Coronary artery (tissue), 2 donors: ENCODE measurements at regions not wholly inside any gene's neighbourhood (a gene's known extent, or its start where the extent isn't known, plus 50 kb on each side); places are given as distances from the start of the nearest gene placed in this dataset.

Source experiments
- DNase-seq: peaks from one replicate; pipeline ENCODE4 v3.0.0-alpha.2; 2017; ENCODE audit warnings: low spot score
- H3K27ac ChIP-seq, 2 donors: fragments of 200-600 bp; sonication (generic); one replicate each; pipeline ENCODE4 v1.5.1; 2016 to 2019
- H3K4me3 ChIP-seq: fragments of 200-600 bp; sonication (generic); 2 replicates; pipeline ENCODE4 v1.5.1; 2016; ENCODE audit warnings: mild to moderate bottlenecking, moderate library complexity
- TF ChIP-seq, protein P1 (sequence below): fragments of 200-600 bp; sonication (generic); IDR thresholded peaks from one replicate; pipeline ENCODE4 v1.5.1; 2019; ENCODE audit warnings: antibody characterized with exemption

DNA sequence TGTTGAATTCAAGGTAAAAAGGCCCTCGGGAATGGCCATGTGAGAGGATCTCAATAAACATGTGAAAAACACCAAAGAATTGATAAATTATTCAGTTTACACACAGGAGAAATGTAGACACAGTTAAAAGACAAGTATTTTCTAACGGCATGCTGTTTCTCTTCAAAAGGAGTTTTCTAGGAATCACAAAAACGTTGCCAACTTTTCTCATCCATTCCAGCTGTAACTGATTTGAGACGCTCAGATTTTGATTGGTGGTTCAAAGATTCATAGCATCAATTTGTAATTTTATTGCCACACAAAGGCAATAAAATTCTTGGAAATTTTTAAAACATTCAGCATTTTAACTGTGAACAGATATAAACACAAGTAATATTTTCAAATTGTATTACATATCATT, 384.9 kb upstream of the PFKP start:
- Histone ChIP-seq H3K27ac (no peak overlapping the region), H3K4me3 (no peak overlapping the region)
- TF ChIP-seq, protein P1, sequence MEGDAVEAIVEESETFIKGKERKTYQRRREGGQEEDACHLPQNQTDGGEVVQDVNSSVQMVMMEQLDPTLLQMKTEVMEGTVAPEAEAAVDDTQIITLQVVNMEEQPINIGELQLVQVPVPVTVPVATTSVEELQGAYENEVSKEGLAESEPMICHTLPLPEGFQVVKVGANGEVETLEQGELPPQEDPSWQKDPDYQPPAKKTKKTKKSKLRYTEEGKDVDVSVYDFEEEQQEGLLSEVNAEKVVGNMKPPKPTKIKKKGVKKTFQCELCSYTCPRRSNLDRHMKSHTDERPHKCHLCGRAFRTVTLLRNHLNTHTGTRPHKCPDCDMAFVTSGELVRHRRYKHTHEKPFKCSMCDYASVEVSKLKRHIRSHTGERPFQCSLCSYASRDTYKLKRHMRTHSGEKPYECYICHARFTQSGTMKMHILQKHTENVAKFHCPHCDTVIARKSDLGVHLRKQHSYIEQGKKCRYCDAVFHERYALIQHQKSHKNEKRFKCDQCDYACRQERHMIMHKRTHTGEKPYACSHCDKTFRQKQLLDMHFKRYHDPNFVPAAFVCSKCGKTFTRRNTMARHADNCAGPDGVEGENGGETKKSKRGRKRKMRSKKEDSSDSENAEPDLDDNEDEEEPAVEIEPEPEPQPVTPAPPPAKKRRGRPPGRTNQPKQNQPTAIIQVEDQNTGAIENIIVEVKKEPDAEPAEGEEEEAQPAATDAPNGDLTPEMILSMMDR, result no peak
- DNase-seq, result no peak

DNA sequence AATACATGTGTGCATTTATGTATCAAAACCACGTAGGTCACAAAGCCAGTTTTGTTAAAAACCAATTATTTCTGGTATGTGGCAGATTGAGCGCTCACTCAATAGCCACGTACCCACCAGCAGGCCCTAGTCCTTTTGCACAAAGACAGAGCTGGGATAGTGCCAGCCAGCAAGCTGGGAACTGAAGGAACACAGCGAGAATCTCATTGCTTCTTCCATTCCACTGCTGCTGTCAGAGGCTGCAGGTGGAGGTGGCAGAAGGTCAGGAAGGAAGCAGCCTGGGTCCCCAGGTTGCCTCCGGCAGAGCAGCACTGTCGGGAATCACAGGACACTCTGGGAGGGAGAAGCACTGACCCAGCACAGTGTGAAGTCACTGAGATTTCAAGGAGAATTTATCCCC, 385.5 kb upstream of the PFKP start:
- DNase-seq, result no peak
- TF ChIP-seq, protein P1, result no peak

DNA sequence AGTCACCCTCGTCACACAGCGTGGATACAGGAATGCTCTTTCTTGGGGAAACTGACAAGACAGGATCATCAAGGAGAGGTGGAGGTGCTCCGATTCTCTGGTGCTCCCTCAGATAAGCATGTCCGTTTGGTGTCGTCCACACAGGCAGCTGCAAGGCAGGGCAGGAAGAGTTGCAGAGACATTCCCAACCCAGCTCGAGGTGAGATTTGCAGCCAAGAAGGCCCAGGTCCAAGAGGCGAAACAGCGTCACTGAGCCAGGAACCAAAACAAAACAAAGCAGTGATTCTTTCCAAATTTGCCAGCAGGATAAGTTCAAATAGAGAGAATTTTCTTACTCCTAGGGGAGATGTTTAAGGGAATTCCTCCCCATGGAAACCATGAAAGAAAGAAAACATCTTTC, 386.5 kb upstream of the PFKP start:
- Histone ChIP-seq H3K4me3 (no peak overlapping the region), H3K27ac (no peak overlapping the region)
- DNase-seq, result no peak
- TF ChIP-seq, protein P1, result no peak

More for the DNA sequence above, 385.5 kb upstream of the PFKP start:
- Histone ChIP-seq H3K4me3 (no peak overlapping the region), H3K27ac (no peak overlapping the region)

DNA sequence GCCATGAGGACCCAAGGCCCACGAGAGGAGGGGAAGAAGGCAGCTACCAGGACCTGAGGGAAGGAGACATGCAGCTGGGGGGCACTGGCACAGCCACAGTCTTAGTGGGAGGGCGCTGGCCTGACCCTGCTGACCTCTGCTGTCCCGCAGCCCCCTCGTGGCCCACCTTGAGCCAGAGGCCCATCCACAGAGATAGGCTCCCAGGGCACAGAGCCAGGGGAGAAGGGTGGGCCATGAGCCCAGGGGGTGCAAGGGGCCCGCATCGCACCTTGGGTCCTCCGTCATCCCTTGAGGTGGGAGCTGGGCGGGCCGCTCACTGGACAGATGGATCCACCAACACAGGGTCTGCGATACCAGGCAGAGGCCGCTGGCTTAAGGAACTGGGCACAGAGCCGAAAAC, 387.7 kb upstream of the PFKP start:
- Histone ChIP-seq H3K4me3 (no peak overlapping the region), H3K27ac (no peak overlapping the region)
- TF ChIP-seq, protein P1, result no peak
- no peak for DNase-seq

DNA sequence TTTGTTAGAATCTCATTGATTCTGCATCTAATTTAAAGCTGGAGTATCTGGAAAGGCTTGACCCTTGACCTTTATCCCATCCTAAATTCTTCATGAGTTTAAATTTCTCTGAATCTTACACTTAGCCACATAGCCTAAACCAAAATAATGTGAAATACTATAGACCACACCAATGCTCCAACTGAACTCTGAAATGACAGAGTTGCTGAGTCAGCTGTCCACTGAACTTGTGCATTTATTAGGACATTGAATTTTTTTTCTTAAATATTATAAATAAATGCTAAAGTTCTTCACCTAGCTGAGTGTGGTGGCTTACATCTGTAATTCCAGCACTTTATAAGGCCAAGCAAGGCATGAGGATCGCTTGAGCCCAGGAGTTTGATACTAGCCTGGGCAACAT, 390.9 kb upstream of the PFKP start:
- H3K27ac ChIP-seq, result no peak overlapping the region
- TF ChIP-seq, protein P1, result no peak
- DNase-seq, result no peak
- H3K4me3 ChIP-seq, result no peak overlapping the region

DNA sequence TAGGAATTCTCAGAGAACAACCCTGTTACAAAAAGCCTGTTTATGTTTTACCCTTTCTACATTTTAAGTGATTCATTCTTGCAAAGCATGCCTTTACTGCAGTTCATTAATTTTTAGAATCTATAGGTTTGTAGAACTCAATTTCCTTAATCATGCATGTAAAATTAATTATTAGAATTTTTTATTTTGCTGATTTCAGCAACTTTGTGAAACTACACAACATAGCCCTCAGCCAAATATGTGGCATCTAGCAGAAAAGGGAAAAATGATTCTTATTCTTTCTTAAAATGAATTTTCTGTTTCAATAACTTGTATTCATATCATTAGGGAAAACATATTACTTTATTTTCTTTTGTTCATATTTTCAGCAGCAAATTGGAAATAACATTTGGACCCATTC, 392.9 kb upstream of the PFKP start:
- TF ChIP-seq, protein P1, result no peak
- DNase-seq, result no peak
- no peak overlapping the region for H3K27ac ChIP-seq
- no peak overlapping the region for H3K4me3 ChIP-seq

DNA sequence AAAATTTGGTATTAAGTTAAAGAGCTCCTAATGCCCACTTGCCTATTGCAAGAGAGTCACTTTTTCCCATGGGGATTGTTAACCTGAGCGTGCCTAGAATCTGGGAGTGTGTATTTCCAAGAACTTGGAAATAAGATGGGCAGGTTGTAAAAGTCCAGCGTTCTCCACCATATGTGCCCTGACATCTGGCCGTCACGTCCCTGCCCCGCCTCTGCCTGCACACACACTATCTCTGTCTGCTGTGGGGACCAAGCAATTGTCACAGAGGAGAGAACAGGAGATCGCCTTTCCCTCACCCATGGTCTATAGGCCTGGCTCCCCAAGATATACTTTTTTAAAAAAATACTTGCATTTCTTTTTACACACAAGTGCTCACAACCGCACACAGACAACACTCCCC, 396.5 kb upstream of the PFKP start:
- no peak overlapping the region for H3K27ac ChIP-seq
- H3K4me3 ChIP-seq, result no peak overlapping the region
- no peak for DNase-seq
- TF ChIP-seq, protein P1, result no peak
